ENCODE measurements at regions not wholly inside any gene's neighbourhood (a gene's known extent, or its start where the extent isn't known, plus 50 kb on each side); places are given as distances from the start of the nearest gene placed in this dataset.

- Histone ChIP-seq H3K27ac (ENCODE audit: low read depth, low read length) (no peak overlapping the region), H3K4me1 (ENCODE audit: insufficient read depth, low read length) (no peaks in the 10 kb centered on the region), H3K9me3 (ENCODE audit: control insufficient read depth in 1 of 2, low read length in 2 of 2) (no peaks in the 10 kb centered on the region), H3K4me3 (ENCODE audit: low read length in 2 of 2) (no peak overlapping the region), H3K36me3 (ENCODE audit: insufficient read depth, low read length) (no peaks in the 10 kb centered on the region), H3K27me3 (ENCODE audit: insufficient read depth, low read length) (no peaks in the 10 kb centered on the region)
- ChIA-PET CTCF (ENCODE audit: partially characterized antibody) (no interaction called here), POLR2A (ENCODE audit: partially characterized antibody) (no interaction called here)
- Mint-ChIP-seq H3K4me1 (no peaks in the 10 kb centered on the region), H3K9me3 (peaks cover 0 to 7% (median 0%) of the 10 kb centered on the region in 8 donors), H3K27me3 (peaks cover 0 to 1% of the 10 kb centered on the region in 2 donors), H3K4me3 (no peak overlapping the region), H3K27ac (no peak overlapping the region), H3K36me3 (no peaks in the 10 kb centered on the region)
- DNase-seq, result no peak
- intact Hi-C loops (cut with micrococcal nuclease), result no loop called here
These were observed 247.4 kb downstream of the GPAM start for GRCh38 chr10:111936143-111936542.

- Histone ChIP-seq H3K27me3 (ENCODE audit: insufficient read depth, low read length) (no peaks in the 10 kb centered on the region), H3K4me3 (ENCODE audit: low read length in 2 of 2) (no peak overlapping the region), H3K27ac (ENCODE audit: low read depth, low read length) (no peak overlapping the region), H3K9me3 (ENCODE audit: control insufficient read depth in 1 of 2, low read length in 2 of 2) (no peaks in the 10 kb centered on the region), H3K36me3 (ENCODE audit: insufficient read depth, low read length) (no peaks in the 10 kb centered on the region), H3K4me1 (ENCODE audit: insufficient read depth, low read length) (no peaks in the 10 kb centered on the region)
- H3K4me1 Mint-ChIP-seq, result no peaks in the 10 kb centered on the region
- no peak overlapping the region for H3K27ac Mint-ChIP-seq
- H3K36me3 Mint-ChIP-seq, result no peaks in the 10 kb centered on the region
- H3K4me3 Mint-ChIP-seq, result no peak overlapping the region
- POLR2A ChIA-PET (ENCODE audit: partially characterized antibody), result no interaction called here
- no peak for DNase-seq
- CTCF ChIA-PET (ENCODE audit: partially characterized antibody), result no interaction called here
- peaks cover 0 to 4% (median 4%) of the 10 kb centered on the region in 8 donors for H3K9me3 Mint-ChIP-seq
- H3K27me3 Mint-ChIP-seq, result peaks cover 5 to 8% of the 10 kb centered on the region in 2 donors
- intact Hi-C loops (cut with micrococcal nuclease), result no loop called here
These were observed 239.2 kb downstream of the GPAM start for GRCh38 chr10:111944331-111944730.

GRCh38 chr10:111953949-111954348, 229.6 kb downstream of the GPAM start:
- Mint-ChIP-seq H3K9me3 (peaks cover 0 to 30% (median 15%) of the 10 kb centered on the region in 8 donors), H3K27ac (no peak overlapping the region), H3K27me3 (peaks cover 1 to 2% of the 10 kb centered on the region in 2 donors), H3K4me3 (no peak overlapping the region), H3K4me1 (no peaks in the 10 kb centered on the region), H3K36me3 (no peaks in the 10 kb centered on the region)
- Histone ChIP-seq H3K4me3 (ENCODE audit: low read length in 2 of 2) (no peak overlapping the region), H3K36me3 (ENCODE audit: insufficient read depth, low read length) (no peaks in the 10 kb centered on the region), H3K27me3 (ENCODE audit: insufficient read depth, low read length) (no peaks in the 10 kb centered on the region), H3K9me3 (ENCODE audit: control insufficient read depth in 1 of 2, low read length in 2 of 2) (no peaks in the 10 kb centered on the region), H3K27ac (ENCODE audit: low read depth, low read length) (no peak overlapping the region), H3K4me1 (ENCODE audit: insufficient read depth, low read length) (no peaks in the 10 kb centered on the region)
- no peak for DNase-seq
- ChIA-PET POLR2A (ENCODE audit: partially characterized antibody) (no interaction called here), CTCF (ENCODE audit: partially characterized antibody) (no interaction called here)
- intact Hi-C loops (cut with micrococcal nuclease), result no loop called here

GRCh38 chr10:111954386-111954785, 229.2 kb downstream of the GPAM start:
- CTCF ChIA-PET (ENCODE audit: partially characterized antibody), result no interaction called here
- no peaks in the 10 kb centered on the region for H3K36me3 Mint-ChIP-seq
- Histone ChIP-seq H3K9me3 (ENCODE audit: control insufficient read depth in 1 of 2, low read length in 2 of 2) (no peaks in the 10 kb centered on the region), H3K36me3 (ENCODE audit: insufficient read depth, low read length) (no peaks in the 10 kb centered on the region), H3K27ac (ENCODE audit: low read depth, low read length) (no peak overlapping the region), H3K4me3 (ENCODE audit: low read length in 2 of 2) (no peak overlapping the region), H3K4me1 (ENCODE audit: insufficient read depth, low read length) (no peaks in the 10 kb centered on the region), H3K27me3 (ENCODE audit: insufficient read depth, low read length) (no peaks in the 10 kb centered on the region)
- POLR2A ChIA-PET (ENCODE audit: partially characterized antibody), result no interaction called here
- H3K27ac Mint-ChIP-seq, result no peak overlapping the region
- no peak for DNase-seq
- H3K27me3 Mint-ChIP-seq, result peaks cover under 1 to 1% of the 10 kb centered on the region in 2 donors
- intact Hi-C loops (cut with micrococcal nuclease), result no loop called here
- H3K4me1 Mint-ChIP-seq, result no peaks in the 10 kb centered on the region
- H3K4me3 Mint-ChIP-seq, result no peak overlapping the region
- H3K9me3 Mint-ChIP-seq, result peaks cover 0 to 30% (median 15%) of the 10 kb centered on the region in 8 donors

- H3K4me1 ChIP-seq (ENCODE audit: insufficient read depth, low read length), result no peaks in the 10 kb centered on the region
- H3K36me3 Mint-ChIP-seq, result no peaks in the 10 kb centered on the region
- POLR2A ChIA-PET (ENCODE audit: partially characterized antibody), result no interaction called here
- no peak for DNase-seq
- H3K27me3 ChIP-seq (ENCODE audit: insufficient read depth, low read length), result no peaks in the 10 kb centered on the region
- H3K36me3 ChIP-seq (ENCODE audit: insufficient read depth, low read length), result no peaks in the 10 kb centered on the region
- CTCF ChIA-PET (ENCODE audit: partially characterized antibody), result no interaction called here
- no peaks in the 10 kb centered on the region for H3K9me3 ChIP-seq (ENCODE audit: control insufficient read depth in 1 of 2, low read length in 2 of 2)
- H3K27me3 Mint-ChIP-seq, result peaks cover 0 to 1% of the 10 kb centered on the region in 2 donors
- no peak overlapping the region for H3K4me3 ChIP-seq (ENCODE audit: low read length in 2 of 2)
- no peak overlapping the region for H3K27ac ChIP-seq (ENCODE audit: low read depth, low read length)
- H3K4me1 Mint-ChIP-seq, result no peaks in the 10 kb centered on the region
- no peak overlapping the region for H3K4me3 Mint-ChIP-seq
- intact Hi-C loops (cut with micrococcal nuclease), result no loop called here
- no peak overlapping the region for H3K27ac Mint-ChIP-seq
- peaks cover 0 to 30% (median 16%) of the 10 kb centered on the region in 8 donors for H3K9me3 Mint-ChIP-seq
These were observed 226.7 kb downstream of the GPAM start for GRCh38 chr10:111956841-111957240.

GRCh38 chr10:111962951-111963350, 220.6 kb downstream of the GPAM start:
- H3K9me3 Mint-ChIP-seq, result peaks cover 0 to 22% (median 4%) of the 10 kb centered on the region in 8 donors
- ChIA-PET CTCF (ENCODE audit: partially characterized antibody) (no interaction called here), POLR2A (ENCODE audit: partially characterized antibody) (no interaction called here)
- no peak overlapping the region for H3K27ac ChIP-seq (ENCODE audit: low read depth, low read length)
- H3K4me1 ChIP-seq (ENCODE audit: insufficient read depth, low read length), result no peaks in the 10 kb centered on the region
- intact Hi-C loops (cut with micrococcal nuclease), result no loop called here
- H3K9me3 ChIP-seq (ENCODE audit: control insufficient read depth in 1 of 2, low read length in 2 of 2), result no peaks in the 10 kb centered on the region
- H3K36me3 Mint-ChIP-seq, result no peaks in the 10 kb centered on the region
- H3K27me3 ChIP-seq (ENCODE audit: insufficient read depth, low read length), result no peaks in the 10 kb centered on the region
- DNase-seq, result no peak
- H3K4me3 ChIP-seq (ENCODE audit: low read length in 2 of 2), result no peak overlapping the region
- no peak overlapping the region for H3K27ac Mint-ChIP-seq
- no peaks in the 10 kb centered on the region for H3K36me3 ChIP-seq (ENCODE audit: insufficient read depth, low read length)
- no peaks in the 10 kb centered on the region for H3K27me3 Mint-ChIP-seq
- H3K4me1 Mint-ChIP-seq, result no peaks in the 10 kb centered on the region
- H3K4me3 Mint-ChIP-seq, result no peak overlapping the region

- no peaks in the 10 kb centered on the region for H3K36me3 ChIP-seq (ENCODE audit: insufficient read depth, low read length)
- no peaks in the 10 kb centered on the region for H3K27me3 ChIP-seq (ENCODE audit: insufficient read depth, low read length)
- no peaks in the 10 kb centered on the region for H3K27me3 Mint-ChIP-seq
- H3K4me3 ChIP-seq (ENCODE audit: low read length in 2 of 2), result no peak overlapping the region
- no peak overlapping the region for H3K4me3 Mint-ChIP-seq
- no peak for DNase-seq
- peaks cover 0 to 24% (median 3%) of the 10 kb centered on the region in 8 donors for H3K9me3 Mint-ChIP-seq
- H3K36me3 Mint-ChIP-seq, result no peaks in the 10 kb centered on the region
- no peak overlapping the region for H3K27ac ChIP-seq (ENCODE audit: low read depth, low read length)
- H3K4me1 ChIP-seq (ENCODE audit: insufficient read depth, low read length), result no peaks in the 10 kb centered on the region
- POLR2A ChIA-PET (ENCODE audit: partially characterized antibody), result no interaction called here
- intact Hi-C loops (cut with micrococcal nuclease), result no loop called here
- H3K9me3 ChIP-seq (ENCODE audit: control insufficient read depth in 1 of 2, low read length in 2 of 2), result no peaks in the 10 kb centered on the region
- CTCF ChIA-PET (ENCODE audit: partially characterized antibody), result no interaction called here
- H3K4me1 Mint-ChIP-seq, result no peaks in the 10 kb centered on the region
- H3K27ac Mint-ChIP-seq, result no peak overlapping the region
These were observed 216.4 kb downstream of the GPAM start for GRCh38 chr10:111967116-111967515.

GRCh38 chr10:111967547-111967946, 216.0 kb downstream of the GPAM start:
- H3K27ac Mint-ChIP-seq, result no peak overlapping the region

More at GRCh38 chr10:111967547-111967946, 216.0 kb downstream of the GPAM start:
- no peaks in the 10 kb centered on the region for H3K27me3 Mint-ChIP-seq
- POLR2A ChIA-PET (ENCODE audit: partially characterized antibody), result no interaction called here
- H3K4me1 Mint-ChIP-seq, result no peaks in the 10 kb centered on the region
- Histone ChIP-seq H3K4me3 (ENCODE audit: low read length in 2 of 2) (no peak overlapping the region), H3K36me3 (ENCODE audit: insufficient read depth, low read length) (no peaks in the 10 kb centered on the region), H3K9me3 (ENCODE audit: control insufficient read depth in 1 of 2, low read length in 2 of 2) (no peaks in the 10 kb centered on the region), H3K27me3 (ENCODE audit: insufficient read depth, low read length) (no peaks in the 10 kb centered on the region), H3K4me1 (ENCODE audit: insufficient read depth, low read length) (no peaks in the 10 kb centered on the region), H3K27ac (ENCODE audit: low read depth, low read length) (no peak overlapping the region)
- CTCF ChIA-PET (ENCODE audit: partially characterized antibody), result no interaction called here
- H3K4me3 Mint-ChIP-seq, result no peak overlapping the region
- H3K36me3 Mint-ChIP-seq, result no peaks in the 10 kb centered on the region
- intact Hi-C loops (cut with micrococcal nuclease), result no loop called here
- peaks cover 0 to 22% (median 3%) of the 10 kb centered on the region in 8 donors for H3K9me3 Mint-ChIP-seq
- DNase-seq, result no peak
